ENCODE measurements at regions not wholly inside any gene's neighbourhood (a gene's known extent, or its start where the extent isn't known, plus 50 kb on each side); places are given as distances from the start of the nearest gene placed in this dataset.
A peak's percentile ranks its signal among the peaks of the same experiment; 100 is the strongest.
"Not testable (repeated sequence)": the region's sequence is repeated elsewhere in the genome, so short reads cannot be mapped to it uniquely, and the experiment has no call there.

GRCh38 chr11:129728581-129728980 lies 87.1 kb upstream of the TMEM45B start:
- DNase-seq (ENCODE audit: low read depth, low spot score): no peak

- DNase-seq (ENCODE audit: low read depth, low spot score): no peak
These were observed 86.4 kb upstream of the TMEM45B start for GRCh38 chr11:129729216-129729615.

DNA sequence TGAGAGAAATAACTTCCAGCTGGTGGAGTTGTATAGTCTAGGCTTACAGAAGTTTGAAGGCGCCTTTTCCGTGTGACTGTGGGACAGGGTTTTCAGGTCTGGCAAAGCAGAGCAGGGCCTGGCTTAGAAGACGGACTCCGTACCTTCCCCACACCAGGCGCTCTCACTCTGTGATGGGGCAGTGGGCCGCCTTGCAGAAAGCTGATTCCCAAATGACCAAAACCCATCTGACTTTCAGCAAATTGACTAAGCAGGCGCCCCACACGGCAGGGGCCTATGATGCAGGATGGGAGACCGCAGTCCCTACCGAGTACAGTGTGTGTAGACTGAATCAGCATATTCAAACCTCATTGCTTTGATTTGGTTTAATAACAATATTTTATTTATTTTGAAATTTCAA lies 85.8 kb upstream of the TMEM45B start:
- no peak for DNase-seq (ENCODE audit: low read depth, low spot score)

- DNase-seq (ENCODE audit: low read depth, low spot score): no peak
These were observed 84.3 kb upstream of the TMEM45B start for GRCh38 chr11:129731316-129731715.

DNA sequence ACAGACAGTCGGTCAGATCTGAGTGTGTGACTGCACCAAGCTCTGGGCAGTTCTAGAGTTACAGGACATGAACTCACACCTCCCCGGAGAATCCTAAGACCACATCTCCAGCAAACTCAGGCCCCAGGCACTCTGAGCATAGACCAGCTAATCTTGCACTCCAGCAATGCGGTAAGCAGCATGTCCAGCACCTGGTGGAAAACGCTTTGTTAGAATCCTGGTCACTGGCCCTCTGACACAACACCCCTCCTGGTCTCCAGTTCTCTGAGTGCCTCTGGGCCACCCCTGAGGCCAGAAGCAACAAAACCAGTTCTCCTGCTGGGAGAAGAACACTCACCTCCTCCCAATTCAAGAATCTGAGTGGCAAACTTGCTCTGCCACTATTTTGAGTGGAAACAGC lies 82.7 kb upstream of the TMEM45B start:
- DNase-seq (ENCODE audit: low read depth, low spot score): no peak

GRCh38 chr11:129733384-129733783 lies 82.3 kb upstream of the TMEM45B start:
- DNase-seq (ENCODE audit: low read depth, low spot score): no peak

- no peak for DNase-seq (ENCODE audit: low read depth, low spot score)
These were observed 81.7 kb upstream of the TMEM45B start for GRCh38 chr11:129733981-129734380.

DNA sequence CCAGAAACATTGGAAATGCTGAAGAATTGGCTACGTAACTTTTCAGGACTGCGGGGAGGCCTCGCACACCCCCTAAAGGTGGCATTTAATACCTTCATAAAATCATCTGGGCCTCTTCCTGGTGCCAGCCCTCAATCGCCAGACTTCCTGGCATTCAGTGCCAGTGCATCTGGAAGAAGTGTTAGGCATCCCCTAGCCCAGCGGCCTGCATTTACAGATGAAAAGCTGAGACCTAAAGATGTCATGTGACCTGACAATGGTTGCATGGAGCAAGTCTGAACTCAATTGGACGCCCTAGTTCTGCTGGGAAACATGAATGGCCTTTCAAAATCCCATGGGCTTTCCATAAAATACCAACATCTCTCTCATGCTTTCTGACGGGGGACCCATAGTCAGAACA lies 81.0 kb upstream of the TMEM45B start:
- DNase-seq (ENCODE audit: low read depth, low spot score): no peak

DNA sequence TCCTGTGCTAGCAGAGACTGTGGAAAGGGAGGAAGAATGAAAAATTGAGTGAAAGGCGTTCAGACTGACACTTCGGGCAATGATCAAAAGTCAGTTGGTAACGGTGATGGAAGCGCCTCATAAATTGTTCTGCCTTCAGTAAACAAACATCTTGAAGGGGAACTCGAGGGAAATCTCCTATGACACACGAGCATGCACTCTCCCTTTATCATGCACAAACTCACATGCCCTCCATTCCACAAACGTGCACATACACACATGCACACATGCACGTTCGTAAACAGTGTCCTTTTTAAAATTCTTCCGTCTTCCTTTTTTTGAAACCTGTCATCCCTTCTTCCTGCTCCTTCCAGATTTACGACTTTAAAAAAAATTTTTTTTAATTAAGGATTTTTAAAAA lies 77.8 kb upstream of the TMEM45B start:
- DNase-seq (ENCODE audit: low read depth, low spot score): no peak

DNA sequence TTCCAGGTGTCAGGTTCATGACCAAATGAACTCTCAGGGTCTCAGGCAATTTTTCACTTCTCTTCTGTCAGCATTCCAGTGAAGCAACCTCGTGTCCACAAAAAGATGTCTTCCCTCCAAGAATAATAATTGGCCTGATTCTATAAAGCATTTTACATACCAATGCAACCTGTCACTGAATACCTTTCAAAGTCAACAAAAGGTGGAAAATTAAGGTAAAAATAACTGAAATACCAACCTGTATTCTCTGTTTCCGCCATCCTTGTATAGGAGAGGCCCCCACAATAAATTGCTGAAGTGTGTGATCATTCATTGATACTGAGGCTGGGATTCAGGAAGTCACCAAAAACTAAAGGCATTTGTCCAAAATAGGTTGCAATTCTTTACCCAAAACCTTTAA lies 77.4 kb upstream of the TMEM45B start:
- no peak for DNase-seq (ENCODE audit: low read depth, low spot score)

- DNase-seq (ENCODE audit: low read depth, low spot score): no peak
These were observed 76.3 kb upstream of the TMEM45B start for GRCh38 chr11:129739339-129739738.

DNA sequence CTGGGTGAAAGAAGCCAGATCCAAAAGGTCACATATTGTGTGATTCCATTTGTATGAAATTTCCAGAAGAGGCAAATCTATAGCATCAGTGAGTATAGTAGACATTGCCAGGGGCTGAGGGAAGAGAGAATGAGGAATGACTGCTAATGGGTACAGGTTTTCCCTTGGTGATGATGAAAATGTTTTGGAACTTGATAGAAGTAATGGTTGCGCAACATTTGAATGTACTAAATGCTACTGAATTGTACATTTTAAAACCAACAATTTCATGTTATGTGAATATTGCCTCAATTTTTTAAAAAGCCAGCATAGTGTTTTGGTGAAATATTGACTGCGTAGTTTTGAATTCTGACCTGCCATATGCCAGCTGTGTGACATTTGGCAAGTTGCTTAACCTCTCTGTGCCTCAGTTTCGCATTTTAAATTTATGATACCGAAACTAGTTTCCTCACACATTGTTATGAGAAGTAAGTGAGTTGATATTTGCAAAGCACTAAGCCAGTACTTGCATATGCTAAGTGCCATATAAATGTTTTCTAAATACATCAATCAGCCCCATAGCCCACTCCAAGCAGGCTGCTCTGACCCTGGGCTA lies 75.4 kb upstream of the TMEM45B start:
- no peak for DNase-seq (ENCODE audit: low read depth, low spot score)

DNA sequence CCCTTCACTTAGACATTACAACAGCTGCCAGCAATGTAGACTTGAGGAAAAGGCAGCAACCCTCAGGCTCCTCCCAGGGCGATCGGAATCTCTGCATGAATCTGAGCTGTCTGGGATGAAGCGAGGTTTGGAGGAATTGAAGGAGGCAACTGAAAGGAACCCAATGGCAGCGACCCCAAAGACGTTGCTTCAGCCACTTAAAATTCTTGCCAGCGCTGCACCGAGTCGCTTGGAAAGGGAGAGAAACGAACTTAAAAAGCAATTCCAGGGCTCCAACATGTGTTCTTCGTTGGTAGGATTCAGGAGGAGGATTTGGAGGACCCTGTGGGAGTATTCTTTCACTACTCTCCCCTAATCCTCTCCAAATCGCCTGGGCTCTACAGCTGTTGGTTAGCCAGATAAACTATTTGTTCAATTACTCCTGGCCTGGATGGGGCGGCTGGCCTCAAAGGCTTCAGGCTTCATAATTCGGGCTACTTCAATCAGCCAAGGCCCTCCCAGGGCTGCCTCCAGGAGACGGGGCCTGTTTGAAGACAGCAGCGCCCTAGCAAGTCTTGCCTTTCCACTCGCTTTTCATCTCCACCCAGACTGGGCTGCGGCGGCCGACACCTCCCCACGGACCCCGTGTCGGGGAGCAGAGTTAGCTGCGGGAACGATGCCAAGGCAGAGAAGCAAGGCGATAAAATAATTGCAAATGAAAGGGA lies 72.4 kb upstream of the TMEM45B start:
- no peak for DNase-seq (ENCODE audit: low read depth, low spot score)

- DNase-seq (ENCODE audit: low read depth, low spot score): no peak
These were observed 68.6 kb upstream of the TMEM45B start for GRCh38 chr11:129747071-129747470.

- DNase-seq (ENCODE audit: low read depth, low spot score): no peak
These were observed 66.5 kb upstream of the TMEM45B start for GRCh38 chr11:129749141-129749540.

- DNase-seq (ENCODE audit: low read depth, low spot score): peak; percentile 55
These were observed 65.0 kb upstream of the TMEM45B start for GRCh38 chr11:129750343-129751292.

DNA sequence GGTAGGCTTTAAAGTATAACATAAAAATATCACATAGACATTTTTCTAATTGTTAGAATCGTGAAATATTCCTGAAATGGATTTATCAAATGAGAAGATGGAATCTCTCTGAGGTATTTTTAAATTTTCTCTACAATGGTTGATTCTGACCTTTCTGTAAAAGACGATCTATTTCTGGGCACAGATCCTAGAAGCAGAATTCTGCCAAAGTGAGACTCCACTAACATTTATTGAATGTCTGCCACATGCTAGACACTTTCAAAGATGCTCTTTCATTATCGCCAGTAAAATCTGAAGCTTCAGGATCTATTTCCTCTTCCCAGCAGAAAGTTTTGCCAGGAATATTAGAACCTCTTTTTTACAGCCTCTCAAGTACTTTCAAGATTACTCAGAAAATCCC lies 64.1 kb upstream of the TMEM45B start:
- no peak for DNase-seq (ENCODE audit: low read depth, low spot score)

DNA sequence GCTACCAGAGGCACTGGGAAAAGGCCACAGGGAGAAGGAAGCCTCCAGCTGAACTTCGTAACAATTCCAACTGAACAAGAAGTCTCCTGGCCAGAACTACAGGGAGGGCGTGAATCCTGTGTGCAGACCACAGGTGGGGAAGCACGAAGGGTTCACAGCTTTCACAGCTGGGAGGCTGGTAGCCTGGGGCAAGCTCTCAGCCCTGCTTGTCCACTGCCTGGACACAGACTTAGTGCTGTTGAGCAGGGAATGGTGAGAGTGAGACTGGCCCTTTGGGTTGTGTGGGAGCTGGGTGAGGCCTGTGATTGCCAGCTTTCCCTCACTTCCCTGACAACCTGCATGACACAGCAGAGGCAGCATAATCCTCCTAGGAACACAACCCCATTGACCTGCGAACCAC lies 52.1 kb upstream of the TMEM45B start:
- not testable (repeated sequence) for DNase-seq (ENCODE audit: low read depth, low spot score)

DNA sequence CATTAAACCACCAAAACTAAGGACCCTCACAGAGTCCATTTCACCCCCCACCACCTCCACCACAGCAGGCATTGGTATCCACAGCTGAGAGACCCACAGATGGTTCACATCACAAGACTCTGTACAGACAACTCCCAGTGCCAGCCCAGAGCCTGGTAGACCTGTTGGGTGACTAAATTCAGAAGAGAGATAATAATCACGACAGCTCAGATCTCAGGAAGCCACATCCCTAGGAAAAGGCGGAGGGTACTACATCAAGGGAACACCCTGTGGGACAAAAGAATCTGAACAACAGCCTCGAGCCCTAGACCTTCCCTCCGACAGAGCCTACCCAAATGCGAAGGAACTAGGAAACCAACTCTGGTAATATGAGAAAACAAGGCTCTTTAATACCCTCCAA lies 51.4 kb upstream of the TMEM45B start:
- not testable (repeated sequence) for DNase-seq (ENCODE audit: low read depth, low spot score)
